DMS114 treated with DMSO at 0.1 percent for 48 hours (cell line): ENCODE measurements at regions not wholly inside any gene's neighbourhood (a gene's known extent, or its start where the extent isn't known, plus 50 kb on each side); places are given as distances from the start of the nearest gene placed in this dataset.

Source experiments
- DNase-seq: peaks from one replicate; lab custom pipeline; 2025; ENCODE audit not compliant: unreplicated experiment; lab: John Stamatoyannopoulos, UW

DNA sequence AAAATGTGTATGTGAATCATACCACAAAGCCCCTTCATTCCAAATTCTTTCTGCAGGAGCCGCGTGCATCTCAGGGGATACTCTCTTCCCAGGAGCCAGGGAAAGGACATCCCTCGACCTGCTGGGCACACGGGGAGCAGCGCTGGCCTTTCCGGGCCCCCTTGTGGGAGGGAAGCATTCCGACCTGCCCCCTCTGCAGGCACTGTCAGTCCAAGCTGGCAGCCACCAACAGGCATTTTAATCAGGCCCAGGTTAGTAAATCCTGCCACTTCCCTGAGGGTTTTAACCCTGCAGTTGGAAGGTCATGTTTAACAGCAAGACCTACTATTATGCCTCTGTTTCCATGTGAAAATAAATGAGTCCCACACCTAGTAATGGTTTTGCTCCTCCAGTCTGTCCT, 391.5 kb downstream of the SHANK2 start:
- no peak for DNase-seq

DNA sequence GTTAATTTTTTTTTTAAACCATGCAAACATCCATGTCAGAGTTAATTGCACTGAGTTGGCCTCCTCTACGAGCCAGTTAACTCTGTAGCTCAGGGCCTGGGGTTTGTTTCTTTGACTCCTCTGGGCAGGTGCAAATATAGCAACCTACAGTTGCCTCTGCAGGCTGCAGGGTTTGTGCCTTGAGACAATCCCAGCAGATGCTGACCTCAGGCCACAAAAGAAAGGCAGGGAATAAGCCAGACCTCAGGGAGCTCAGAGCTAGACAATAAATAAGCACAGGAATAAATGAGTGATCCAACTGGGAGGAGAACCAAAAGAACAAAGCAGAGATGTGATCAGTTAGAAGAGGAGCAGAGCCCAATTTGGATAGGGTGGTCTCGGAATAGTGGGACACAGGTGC, 390.8 kb downstream of the SHANK2 start:
- DNase-seq = no peak

DNA sequence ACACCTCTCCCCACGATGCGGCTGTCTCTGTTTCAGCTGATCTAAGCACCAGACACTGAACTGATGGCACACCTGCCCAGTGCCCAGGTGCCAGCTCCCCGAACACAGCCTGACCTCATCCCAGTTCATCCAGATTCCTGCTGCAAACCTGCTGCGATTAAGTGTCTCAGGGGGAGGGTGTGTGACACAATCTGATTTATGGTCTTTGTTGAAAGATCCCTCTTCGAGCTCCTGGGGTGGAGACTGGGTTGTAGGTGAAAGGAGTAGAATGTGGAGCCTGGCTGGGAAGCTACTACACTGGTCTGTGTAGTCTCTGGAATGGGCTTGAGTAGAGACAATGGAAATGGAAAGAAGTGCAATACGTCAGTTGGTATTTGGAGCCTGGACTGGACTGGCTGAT, 390.3 kb downstream of the SHANK2 start:
- no peak for DNase-seq

DNA sequence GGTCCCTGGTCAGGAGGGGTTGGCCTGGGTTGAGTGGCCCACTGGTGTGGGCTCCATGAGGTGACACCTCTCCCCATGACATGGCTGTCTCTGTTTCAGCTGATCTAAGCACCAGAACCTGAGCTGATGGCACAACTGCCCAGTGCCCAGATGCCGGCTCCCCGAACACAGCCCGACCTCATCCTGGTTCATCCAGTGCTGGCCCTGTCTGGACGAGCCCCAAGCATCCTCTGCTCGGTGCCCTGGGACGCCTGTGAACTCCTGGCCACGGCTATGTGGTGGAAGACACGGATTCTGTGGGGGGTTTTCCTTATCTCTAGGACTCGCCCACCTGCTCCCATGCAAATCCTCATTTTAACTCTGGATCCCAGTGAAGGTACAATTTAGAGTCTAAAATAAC, 389.2 kb downstream of the SHANK2 start:
- DNase-seq = no peak

DNA sequence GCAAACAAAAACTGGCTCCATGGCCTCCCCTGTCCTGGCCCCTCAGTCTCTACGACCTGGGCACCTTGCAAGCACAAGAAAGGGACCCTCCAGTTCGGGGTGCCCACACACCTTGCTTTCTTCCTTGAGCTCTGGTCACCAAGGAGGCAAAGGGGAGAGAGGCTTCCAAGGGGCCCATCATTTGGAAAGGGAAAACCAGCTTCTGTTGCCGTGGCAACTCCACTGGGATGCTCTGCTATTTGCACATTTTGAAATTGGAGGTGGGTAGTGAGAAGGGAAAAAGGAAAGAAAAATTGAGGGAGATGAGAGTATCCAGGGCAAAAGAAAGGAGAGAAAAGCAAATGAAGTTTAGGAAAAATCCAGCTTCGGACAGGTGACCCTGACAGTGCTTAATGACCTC, 388.4 kb downstream of the SHANK2 start:
- no peak for DNase-seq

DNA sequence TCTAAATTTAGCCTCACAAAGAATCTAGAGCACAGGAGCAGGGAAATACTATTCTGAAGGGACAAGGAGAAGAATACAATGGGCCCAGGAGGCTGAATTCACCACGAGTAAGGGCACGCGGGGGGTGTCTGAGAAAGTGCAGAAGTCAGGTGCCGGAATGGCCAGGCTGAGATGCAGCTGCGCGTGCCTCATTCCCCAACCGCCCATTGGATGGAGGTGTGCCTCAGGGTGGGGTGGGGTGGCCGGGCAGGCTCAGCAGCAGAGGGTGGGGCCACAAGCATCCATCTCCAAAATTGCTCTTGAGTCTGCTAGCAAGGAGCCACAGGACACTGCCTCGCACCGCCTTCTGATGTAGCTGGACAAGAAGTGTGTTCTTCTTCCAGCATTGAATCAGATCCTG, 387.0 kb downstream of the SHANK2 start:
- DNase-seq = no peak

DNA sequence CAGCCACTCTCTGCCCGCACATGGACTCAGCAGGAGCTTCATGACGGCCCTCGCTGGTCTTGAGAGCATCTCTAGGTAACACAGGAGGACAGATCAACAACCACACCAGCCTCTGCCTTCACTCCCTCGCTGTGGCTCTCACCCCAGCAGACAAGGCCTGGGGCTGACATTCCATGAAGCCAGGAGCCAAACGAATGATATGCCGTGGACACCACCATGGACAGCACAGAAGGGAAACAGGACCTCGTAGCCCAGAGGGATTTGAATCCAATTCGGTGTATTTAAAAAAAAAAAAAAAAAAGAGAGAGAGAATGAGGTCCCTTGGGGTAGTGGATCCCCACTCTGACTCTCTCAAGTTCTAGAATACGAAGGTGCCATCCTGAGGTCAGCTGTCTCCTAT, 385.5 kb downstream of the SHANK2 start:
- no peak for DNase-seq

DNA sequence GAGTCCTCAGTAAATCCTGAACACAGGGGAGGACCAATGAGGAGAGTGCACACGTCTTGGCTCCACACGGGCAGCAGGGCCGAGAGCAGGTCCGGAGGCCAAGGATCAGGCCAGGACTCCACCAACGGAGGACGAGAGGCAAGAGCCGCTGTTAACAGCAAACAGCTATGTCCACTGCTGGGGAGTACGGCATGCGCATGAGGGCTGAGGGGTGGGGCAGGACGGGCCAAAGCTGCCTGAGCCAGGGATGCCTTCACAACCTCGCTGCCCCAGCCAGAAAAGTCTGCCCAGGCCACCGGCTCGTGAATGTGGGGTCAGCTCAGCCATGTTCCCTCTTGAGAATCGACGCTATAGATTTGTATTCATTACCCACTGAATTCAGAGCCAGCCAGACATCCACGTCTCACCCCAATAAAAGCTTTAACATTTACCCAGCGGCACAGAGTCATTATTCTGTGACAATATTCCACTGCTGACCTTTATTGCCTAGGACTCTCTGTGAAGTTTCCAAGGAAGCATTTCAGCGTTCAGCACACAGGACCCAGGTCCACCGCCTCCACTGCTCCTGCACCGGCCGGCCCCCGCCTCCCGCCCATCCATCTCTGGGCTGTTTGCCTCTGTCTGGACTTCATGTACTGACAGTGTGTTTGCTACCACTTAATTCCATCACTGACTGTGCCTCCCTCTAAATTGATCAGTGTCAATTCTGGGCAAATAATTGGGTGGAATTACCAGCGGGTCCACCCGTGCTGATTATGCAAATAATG, 384.9 kb downstream of the SHANK2 start:
- DNase-seq = no peak

DNA sequence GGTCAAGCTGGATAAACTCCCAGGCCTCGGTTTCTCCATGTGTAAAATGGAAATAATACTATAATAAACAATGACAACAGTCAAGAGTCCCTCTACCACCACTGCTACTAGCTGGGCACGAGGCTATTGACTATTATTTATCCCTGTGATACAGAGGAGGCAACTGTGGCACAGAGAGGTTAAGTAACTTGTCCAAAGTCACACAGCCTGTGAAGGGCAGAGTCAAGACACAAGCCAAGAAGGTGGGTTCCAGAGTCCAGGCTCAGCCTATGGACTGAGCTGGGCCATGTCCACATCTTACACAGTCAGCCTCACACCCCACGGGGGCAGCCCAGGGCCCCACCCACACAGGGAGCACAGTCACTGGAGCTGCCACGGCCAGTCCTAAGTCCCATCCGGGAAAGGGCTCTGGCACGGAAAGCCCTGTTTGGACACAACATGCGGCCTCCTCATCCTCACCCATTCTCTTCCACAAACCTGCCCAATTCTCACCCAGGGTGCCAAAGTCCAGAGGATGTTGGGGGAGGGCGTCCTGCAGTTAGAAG, 384.0 kb downstream of the SHANK2 start:
- DNase-seq = no peak

DNA sequence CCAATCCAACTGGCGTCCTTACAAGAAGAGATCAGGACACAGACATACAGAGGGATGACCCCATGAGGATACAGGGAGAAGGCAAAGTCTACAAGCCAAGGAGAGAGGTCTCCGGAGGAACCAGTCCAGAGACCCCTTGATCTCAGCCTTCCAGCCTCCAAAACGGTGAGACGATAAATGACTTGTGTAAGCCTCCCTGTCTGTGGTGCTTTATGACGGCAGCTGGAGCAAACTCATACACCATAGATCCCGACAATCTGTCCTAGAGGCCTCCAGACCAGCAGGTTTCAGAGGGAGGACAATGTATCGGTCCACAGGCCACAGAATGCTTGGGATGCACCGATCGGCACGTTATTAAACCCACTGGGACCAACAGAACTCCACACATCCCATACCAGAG, 383.3 kb downstream of the SHANK2 start:
- DNase-seq = no peak

DNA sequence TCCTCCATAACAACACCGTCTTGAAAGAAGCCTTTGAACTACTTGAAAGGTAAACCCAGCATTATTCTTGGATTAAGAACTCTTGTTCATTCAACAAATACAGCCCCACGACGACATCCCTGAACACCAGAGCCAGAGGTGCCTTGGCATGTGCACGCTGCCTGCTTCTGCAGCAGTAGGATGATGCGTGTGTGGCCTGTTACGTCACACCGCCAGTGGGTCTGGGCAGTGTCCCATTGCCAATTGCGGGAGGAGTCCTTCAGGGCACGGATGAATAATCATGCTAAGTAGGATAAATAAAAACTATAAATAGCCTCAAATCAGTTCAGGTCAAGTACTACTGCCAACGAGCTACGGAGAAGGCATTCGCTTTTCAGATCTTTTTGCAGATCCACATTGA, 380.5 kb downstream of the SHANK2 start:
- DNase-seq = no peak

DNA sequence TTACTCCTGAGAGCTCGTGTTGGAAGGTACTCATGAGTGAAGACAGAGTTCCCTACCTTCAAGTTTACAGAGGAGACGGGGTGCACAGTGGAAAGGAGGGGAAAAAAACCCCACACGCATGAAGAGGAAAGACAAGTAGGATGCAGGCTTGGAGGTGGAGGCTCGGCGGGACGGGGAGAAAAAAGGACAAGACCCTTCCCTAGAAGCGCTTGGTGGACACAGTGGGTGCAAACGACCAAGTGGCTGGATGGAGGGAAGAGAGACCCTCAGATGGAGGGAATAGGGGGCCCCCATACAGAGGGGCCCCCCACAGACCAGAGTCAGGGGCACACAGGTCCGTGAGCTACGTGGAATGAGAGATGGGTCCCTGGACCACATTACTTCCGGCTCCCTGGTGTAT, 380.1 kb downstream of the SHANK2 start:
- DNase-seq = no peak

DNA sequence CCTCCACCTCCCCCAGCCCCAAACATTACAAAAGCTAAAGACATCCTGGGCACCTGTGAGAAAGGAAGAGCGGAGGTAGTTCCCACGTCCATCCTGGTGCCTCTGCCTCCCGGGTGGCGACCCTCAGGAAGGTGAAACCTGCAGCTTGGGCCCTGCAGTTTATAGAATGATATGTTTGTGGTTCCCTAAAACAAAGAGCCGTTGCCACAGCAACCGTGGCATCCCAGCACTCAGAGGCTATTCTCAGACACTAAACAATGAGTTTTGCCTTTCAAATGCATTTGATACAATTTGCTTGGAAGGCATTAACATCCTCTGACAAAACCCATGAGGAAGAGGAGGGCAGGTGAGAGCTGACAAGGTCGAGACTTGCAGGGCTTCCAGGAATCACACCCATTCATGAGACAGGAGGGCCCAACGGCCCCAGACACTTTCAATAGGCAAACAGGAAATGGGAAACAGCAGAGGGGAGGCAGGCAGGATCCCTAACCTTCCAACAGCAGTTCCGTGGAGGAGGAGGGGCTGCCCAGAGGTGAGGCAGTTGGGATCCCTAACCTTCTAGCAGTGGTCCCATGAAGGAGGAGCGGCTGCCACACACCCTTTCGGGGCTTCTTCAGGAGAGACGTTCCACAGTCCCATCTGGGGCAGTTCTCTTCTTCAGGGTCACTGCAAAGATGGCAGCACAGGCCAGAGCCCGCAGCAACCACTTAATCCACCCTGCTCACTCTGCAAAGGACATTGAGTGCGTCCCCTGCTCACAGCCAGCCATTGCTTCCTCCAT, 379.2 kb downstream of the SHANK2 start:
- DNase-seq = no peak

DNA sequence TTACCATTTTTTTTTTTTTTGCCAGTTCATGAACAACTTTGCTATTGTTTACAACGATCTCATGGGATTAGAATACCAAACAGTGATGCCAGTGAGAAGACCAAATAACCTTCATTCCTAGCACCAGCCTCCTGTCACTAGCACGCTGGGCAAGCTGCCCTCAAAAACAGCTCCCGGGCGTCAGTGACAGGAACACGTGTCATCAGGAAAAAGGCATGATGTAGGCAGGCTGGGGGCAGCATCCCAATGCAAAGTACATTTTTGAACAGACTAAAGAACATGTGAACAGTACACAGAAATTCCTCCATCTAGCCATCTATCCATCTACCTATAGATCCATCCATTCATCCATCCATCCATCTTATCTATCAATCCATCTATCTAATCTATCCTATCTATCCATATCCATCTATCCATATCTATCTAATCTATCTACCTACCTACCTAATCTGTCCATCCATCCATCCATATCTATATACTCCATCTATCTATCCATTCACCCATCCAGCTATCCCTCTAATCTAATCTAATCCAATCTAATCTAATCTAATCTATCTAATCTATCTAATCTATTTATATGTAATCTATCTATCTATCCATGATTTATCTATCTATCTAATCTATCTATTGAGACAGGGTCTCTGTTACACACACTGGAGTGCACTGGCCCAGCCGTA, 378.5 kb downstream of the SHANK2 start:
- no peak for DNase-seq

DNA sequence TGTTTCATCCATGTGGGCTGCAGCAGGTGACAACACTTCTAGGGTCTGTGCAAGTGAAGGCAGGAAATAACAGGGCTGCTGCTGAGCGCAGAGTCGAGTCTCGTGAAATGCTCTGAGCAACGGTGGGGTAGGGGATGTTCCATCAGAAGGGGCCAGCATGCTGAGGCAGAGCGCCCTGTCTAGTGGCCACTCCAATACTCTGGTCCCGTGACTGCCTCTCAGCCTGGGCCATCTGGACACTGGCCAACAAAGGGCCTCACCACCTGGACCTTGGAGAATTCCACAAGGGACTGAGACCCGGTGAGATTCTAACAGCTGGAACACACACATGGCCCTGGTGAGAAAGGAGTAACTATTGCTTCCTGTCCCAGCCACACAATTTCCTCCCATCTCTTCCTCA, 375.7 kb downstream of the SHANK2 start:
- no peak for DNase-seq

DNA sequence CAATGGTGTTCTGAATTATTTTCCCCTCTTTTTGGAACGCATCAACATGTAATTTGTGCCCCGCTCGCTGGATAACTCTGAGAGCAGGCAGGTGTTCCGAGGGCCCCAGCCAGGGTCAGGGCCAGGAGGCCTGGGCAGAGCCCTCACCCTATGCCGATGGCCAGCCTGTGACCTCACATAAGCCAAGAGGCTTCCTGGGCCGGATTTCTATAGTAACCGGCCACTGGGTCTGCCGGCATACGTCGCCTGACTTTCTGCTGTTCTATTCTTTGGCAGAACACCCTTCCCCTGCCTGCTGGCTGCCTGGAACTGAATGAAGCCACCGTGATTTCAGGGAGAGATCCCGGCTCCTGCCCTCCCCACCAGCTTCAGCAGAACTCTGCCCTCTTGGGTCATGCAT, 375.2 kb downstream of the SHANK2 start:
- no peak for DNase-seq

DNA sequence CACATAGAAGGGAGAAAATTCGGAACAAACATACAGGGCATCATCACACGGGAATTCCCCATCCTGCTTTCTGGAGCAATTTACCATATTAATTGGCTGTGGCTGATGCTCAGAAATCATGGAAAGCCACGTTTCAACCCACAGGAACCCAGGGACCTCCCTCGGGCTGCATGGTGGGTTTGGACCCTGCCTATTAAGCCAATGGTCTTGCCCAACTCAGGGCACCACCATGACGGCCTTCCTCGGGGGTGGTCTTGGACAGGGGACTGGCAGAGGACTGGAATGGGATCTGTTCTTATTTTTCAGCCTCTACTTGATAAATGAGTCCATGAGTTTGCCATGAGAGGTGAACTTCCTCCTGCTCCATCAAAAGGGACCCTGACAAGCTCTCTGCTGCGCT, 374.0 kb downstream of the SHANK2 start:
- DNase-seq = no peak

DNA sequence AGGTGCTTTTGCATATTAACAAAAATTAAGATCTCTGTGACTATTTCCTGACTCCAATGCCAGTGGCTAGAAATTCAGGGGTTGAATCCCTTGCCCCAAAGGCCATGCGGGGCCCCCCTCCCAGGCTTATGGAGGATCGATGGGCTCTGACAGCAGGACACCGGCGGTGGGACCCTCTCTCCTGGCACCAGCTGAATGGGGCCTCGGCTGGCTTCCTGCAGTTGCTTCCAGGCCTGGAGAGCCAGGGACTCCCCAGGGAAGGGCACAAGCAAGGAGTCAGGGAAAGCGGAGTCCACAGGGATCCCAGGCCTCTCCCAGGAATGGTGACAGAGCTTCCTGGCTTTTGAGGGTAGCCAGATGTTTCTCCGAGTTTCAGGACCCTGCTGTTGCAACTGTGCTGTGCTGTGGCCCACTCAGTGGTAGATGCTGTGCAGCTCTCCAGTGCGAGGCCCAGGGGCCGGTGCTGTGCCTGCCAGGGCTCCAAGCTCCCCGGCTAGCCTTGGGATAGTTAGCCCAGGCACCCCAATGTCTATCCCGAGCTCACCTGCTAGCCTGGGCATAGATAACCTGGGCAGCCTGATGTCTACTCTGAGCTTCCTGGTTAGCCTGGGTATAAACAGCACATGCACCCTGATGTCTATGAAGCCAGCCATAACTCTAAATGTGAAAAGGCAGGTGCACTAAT, 372.6 kb downstream of the SHANK2 start:
- no peak for DNase-seq

DNA sequence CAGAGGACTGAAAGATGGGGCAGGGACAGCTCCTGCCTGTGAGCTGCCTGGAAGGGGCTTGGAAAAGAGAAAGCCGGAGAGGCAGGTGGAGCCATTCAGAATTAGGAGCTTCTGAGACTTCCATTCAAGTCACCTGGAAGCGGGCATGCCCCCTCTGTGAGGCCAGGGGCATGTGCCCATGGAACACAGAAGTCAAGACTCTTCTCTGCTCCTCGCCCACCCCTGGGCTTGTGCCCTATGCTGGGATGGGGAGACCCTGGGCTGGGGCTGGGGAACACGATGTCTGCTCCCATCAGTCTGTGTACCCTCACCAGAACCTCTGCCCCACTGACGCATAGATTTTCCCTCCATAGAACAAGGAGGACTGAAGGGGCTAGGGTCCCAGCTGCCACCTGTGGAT, 372.0 kb downstream of the SHANK2 start:
- DNase-seq = no peak

DNA sequence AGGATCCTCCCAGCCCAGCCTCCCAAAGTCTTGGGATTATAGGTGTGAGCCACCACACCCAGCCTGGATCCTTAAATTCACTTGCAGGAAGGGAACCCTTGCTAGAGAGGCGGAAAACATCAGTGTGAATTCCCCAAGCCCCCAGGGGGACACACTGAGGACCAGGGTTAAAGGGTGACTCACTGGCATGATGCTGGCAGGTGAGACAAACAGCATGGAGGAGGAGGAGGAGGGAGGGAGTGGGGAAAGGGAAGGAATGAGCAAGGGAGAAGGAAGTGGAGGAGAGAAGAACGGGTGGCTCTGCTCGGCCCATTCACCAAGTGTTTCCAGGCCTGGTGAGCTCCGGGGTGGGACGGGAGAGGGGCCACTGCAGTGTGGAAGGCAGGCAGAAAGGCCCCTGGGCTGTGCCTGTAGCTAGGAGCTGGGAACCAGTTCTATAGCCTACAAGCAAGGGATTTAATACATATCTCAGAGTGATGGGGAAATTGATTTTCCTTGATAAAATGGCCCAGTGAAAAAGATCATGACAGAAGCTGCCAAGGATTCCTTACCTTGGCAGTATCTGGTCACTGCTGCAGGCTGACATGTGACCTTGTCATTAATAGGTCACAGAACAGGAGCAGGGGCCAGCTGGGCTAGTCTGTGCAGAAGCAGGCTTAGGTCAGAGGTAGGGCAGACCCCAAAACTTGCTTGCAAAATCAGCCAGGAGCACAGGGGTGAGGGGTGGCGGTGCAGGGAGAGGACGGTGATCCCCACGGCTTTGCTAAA, 370.2 kb downstream of the SHANK2 start:
- DNase-seq = no peak

DNA sequence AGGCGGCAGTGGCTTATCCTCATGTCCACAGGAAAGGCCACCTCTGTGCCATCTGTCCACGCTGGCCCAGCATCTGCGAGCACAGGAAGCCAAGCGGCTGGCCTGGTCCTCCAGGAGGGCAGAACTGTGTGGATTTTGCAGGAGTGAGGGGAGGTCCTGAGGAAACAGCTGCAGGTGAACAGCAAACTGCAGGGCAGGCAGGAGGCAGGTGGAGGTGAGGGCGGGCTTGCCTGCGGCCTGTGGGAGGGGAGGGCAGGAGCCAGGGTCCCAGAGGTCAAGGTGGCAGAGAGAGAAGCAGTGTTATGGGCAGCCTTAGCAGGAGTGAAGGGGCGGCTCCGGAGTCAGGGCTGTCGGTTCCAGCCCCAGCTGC, 369.7 kb downstream of the SHANK2 start:
- no peak for DNase-seq
